ENCODE measurements at regions not wholly inside any gene's neighbourhood (a gene's known extent, or its start where the extent isn't known, plus 50 kb on each side); places are given as distances from the start of the nearest gene placed in this dataset.

- no peaks in the 10 kb centered on the region for H3K36me3 ChIP-seq
- no peaks in the 10 kb centered on the region for H3K4me1 ChIP-seq
- no peaks in the 10 kb centered on the region for H3K9me3 ChIP-seq
- intact Hi-C loops (cut with DNase I; ENCODE audit: low total_unique reads) = no loop called here
- TF ChIP-seq POLR2A (IDR thresholded peaks at IDR 0.05) = no peak
- TF ChIP-seq POLR2AphosphoS5 (IDR thresholded peaks at IDR 0.05) = no peak
- no peak overlapping the region for H3K27ac ChIP-seq
- no peak for DNase-seq (ENCODE audit: low spot score in 2 of 2)
- H3K27me3 ChIP-seq = no peaks in the 10 kb centered on the region
- H3K4me3 ChIP-seq = no peak overlapping the region
These were observed 209.1 kb downstream of the UQCRFS1 start for GRCh38 chr19:29003641-29004409.

GRCh38 chr19:29002336-29002735 is 210.6 kb downstream of the UQCRFS1 start:
- intact Hi-C loops (cut with DNase I; ENCODE audit: low total_unique reads) = no loop called here
- Histone ChIP-seq H3K4me1 (no peaks in the 10 kb centered on the region), H3K36me3 (no peaks in the 10 kb centered on the region), H3K27me3 (peaks cover 0 to 4% of the 10 kb centered on the region in 2 donors), H3K4me3 (peak overlapping the region in 1 of 3 donors; percentile 3), H3K27ac (peak overlapping the region; percentile 5 to 32), H3K9me3 (peaks cover 0 to 2% of the 10 kb centered on the region in 2 donors)
- no peak for TF ChIP-seq POLR2A (IDR thresholded peaks at IDR 0.05)
- no peak for TF ChIP-seq POLR2AphosphoS5 (IDR thresholded peaks at IDR 0.05)
- TF ChIP-seq CTCF (IDR thresholded peaks at IDR 0.05) = no peak
- no peak for DNase-seq (ENCODE audit: low spot score in 2 of 2)

- Histone ChIP-seq H3K27me3 (peaks cover 0 to 4% of the 10 kb centered on the region in 2 donors), H3K4me3 (peak overlapping the region in 1 of 3 donors; percentile 3), H3K9me3 (peaks cover 0 to 2% of the 10 kb centered on the region in 2 donors), H3K4me1 (no peaks in the 10 kb centered on the region), H3K36me3 (no peaks in the 10 kb centered on the region), H3K27ac (peak overlapping the region; percentile 5 to 32)
- TF ChIP-seq POLR2A (IDR thresholded peaks at IDR 0.05) (no peak), CTCF (IDR thresholded peaks at IDR 0.05) (no peak), POLR2AphosphoS5 (IDR thresholded peaks at IDR 0.05) (no peak)
- no peak for DNase-seq (ENCODE audit: low spot score in 2 of 2)
- intact Hi-C loops (cut with DNase I; ENCODE audit: low total_unique reads) = no loop called here
These were observed 211.2 kb downstream of the UQCRFS1 start for GRCh38 chr19:29001597-29002245.

GRCh38 chr19:29001141-29001581 is 211.8 kb downstream of the UQCRFS1 start:
- Histone ChIP-seq H3K27ac (no peak overlapping the region), H3K4me1 (no peaks in the 10 kb centered on the region), H3K36me3 (no peaks in the 10 kb centered on the region), H3K27me3 (peaks cover 0 to 4% of the 10 kb centered on the region in 2 donors), H3K4me3 (no peak overlapping the region), H3K9me3 (peaks cover 0 to 2% of the 10 kb centered on the region in 2 donors)
- no peak for TF ChIP-seq POLR2AphosphoS5 (IDR thresholded peaks at IDR 0.05)
- intact Hi-C loops (cut with DNase I; ENCODE audit: low total_unique reads) = no loop called here
- no peak for DNase-seq (ENCODE audit: low spot score in 2 of 2)

GRCh38 chr19:28999724-29000433 is 213.1 kb downstream of the UQCRFS1 start:
- no peak overlapping the region for H3K4me3 ChIP-seq
- H3K36me3 ChIP-seq = no peaks in the 10 kb centered on the region
- intact Hi-C loops (cut with DNase I; ENCODE audit: low total_unique reads) = no loop called here
- H3K27ac ChIP-seq = no peak overlapping the region
- H3K9me3 ChIP-seq = peaks cover 0 to 2% of the 10 kb centered on the region in 2 donors
- no peak for DNase-seq (ENCODE audit: low spot score in 2 of 2)
- H3K27me3 ChIP-seq = peaks cover 0 to 4% of the 10 kb centered on the region in 2 donors
- no peak for TF ChIP-seq CTCF (IDR thresholded peaks at IDR 0.05)
- TF ChIP-seq POLR2A (IDR thresholded peaks at IDR 0.05) = no peak
- no peak for TF ChIP-seq POLR2AphosphoS5 (IDR thresholded peaks at IDR 0.05)
- no peaks in the 10 kb centered on the region for H3K4me1 ChIP-seq
